ENCODE measurements at regions not wholly inside any gene's neighbourhood (a gene's known extent, or its start where the extent isn't known, plus 50 kb on each side); places are given as distances from the start of the nearest gene placed in this dataset.

- TF ChIP-seq POLR2A (IDR thresholded peaks at IDR 0.05) = no peak
- no peak for TF ChIP-seq CTCF (IDR thresholded peaks at IDR 0.05)
Measured at GRCh38 chr6:169083508-169083874, 170.2 kb downstream of the THBS2 start.

All from body of pancreas (tissue), 4 donors.